ENCODE measurements at regions not wholly inside any gene's neighbourhood (a gene's known extent, or its start where the extent isn't known, plus 50 kb on each side); places are given as distances from the start of the nearest gene placed in this dataset.
"Not testable (repeated sequence)": the region's sequence is repeated elsewhere in the genome, so short reads cannot be mapped to it uniquely, and the experiment has no call there.

GRCh38 chr17:28266926-28267719 lies 51.9 kb upstream of the TMEM97 start:
- TF ChIP-seq CTCF (optimal IDR thresholded peaks at IDR 0.05 in 1 of 3, IDR thresholded peaks at IDR 0.05 in 1 of 3, conservative IDR thresholded peaks at IDR 0.05 in 1 of 3; ENCODE audit: extremely low read depth in 1 of 3, insufficient read depth in 2 of 3, low read length in 3 of 3); EZH2 (IDR thresholded peaks at IDR 0.05; ENCODE audit: low read length): not testable (repeated sequence)
